HG02870 (cell line): ENCODE measurements at regions not wholly inside any gene's neighbourhood (a gene's known extent, or its start where the extent isn't known, plus 50 kb on each side); places are given as distances from the start of the nearest gene placed in this dataset.
"Not testable (repeated sequence)": the region's sequence is repeated elsewhere in the genome, so short reads cannot be mapped to it uniquely, and the experiment has no call there.

ENCODE experiments used
- ATAC-seq: cut with Tn5 transposase; IDR thresholded peaks from one replicate; pipeline ENCODE4 v1.9.1; 2021; ENCODE audit warnings: mild to moderate bottlenecking, moderate library complexity; ENCODE audit not compliant: unreplicated experiment

GRCh38 chr18:27585602-27586173 is 400.6 kb upstream of the CHST9 start:
- no peak for ATAC-seq

- ATAC-seq, result no peak
Measured at GRCh38 chr18:27583466-27583865, 398.4 kb upstream of the CHST9 start.

GRCh38 chr18:27582760-27583412 is 397.8 kb upstream of the CHST9 start:
- no peak for ATAC-seq

GRCh38 chr18:27581296-27581904 is 396.3 kb upstream of the CHST9 start:
- ATAC-seq, result no peak

GRCh38 chr18:27579364-27579763 is 394.3 kb upstream of the CHST9 start:
- ATAC-seq, result no peak

GRCh38 chr18:27577752-27578151 is 392.6 kb upstream of the CHST9 start:
- ATAC-seq, result no peak

GRCh38 chr18:27577265-27577664 is 392.2 kb upstream of the CHST9 start:
- ATAC-seq, result no peak

- no peak for ATAC-seq
Measured at GRCh38 chr18:27567434-27567833, 382.3 kb upstream of the CHST9 start.

GRCh38 chr18:27564066-27564465 is 379.0 kb upstream of the CHST9 start:
- no peak for ATAC-seq

GRCh38 chr18:27558388-27559155 is 373.5 kb upstream of the CHST9 start:
- ATAC-seq, result no peak

- no peak for ATAC-seq
Measured at GRCh38 chr18:27556741-27557140, 371.6 kb upstream of the CHST9 start.

- ATAC-seq, result no peak
Measured at GRCh38 chr18:27549335-27550039, 364.4 kb upstream of the CHST9 start.

- no peak for ATAC-seq
Measured at GRCh38 chr18:27546991-27547390, 361.9 kb upstream of the CHST9 start.

- no peak for ATAC-seq
Measured at GRCh38 chr18:27544206-27544605, 359.1 kb upstream of the CHST9 start.

GRCh38 chr18:27541293-27541692 is 356.2 kb upstream of the CHST9 start:
- ATAC-seq, result no peak

GRCh38 chr18:27540111-27540510 is 355.0 kb upstream of the CHST9 start:
- no peak for ATAC-seq

- no peak for ATAC-seq
Measured at GRCh38 chr18:27528925-27529521, 343.9 kb upstream of the CHST9 start.

GRCh38 chr18:27527856-27528255 is 342.7 kb upstream of the CHST9 start:
- ATAC-seq, result no peak

GRCh38 chr18:27520401-27520800 is 335.3 kb upstream of the CHST9 start:
- no peak for ATAC-seq

GRCh38 chr18:27510036-27510633 is 325.0 kb upstream of the CHST9 start:
- not testable (repeated sequence) for ATAC-seq
